Activated effector memory CD4-positive, alpha-beta T cell treated with anti-CD3 and anti-CD28 coated beads, Interleukin-2, amount 50 U/mL, for 16 hours (primary cell): ENCODE measurements at regions not wholly inside any gene's neighbourhood (a gene's known extent, or its start where the extent isn't known, plus 50 kb on each side); places are given as distances from the start of the nearest gene placed in this dataset.
"Not testable (repeated sequence)": the region's sequence is repeated elsewhere in the genome, so short reads cannot be mapped to it uniquely, and the experiment has no call there.

Source experiments
- DNase-seq: peaks from one replicate; pipeline ENCODE4 v3.0.0-alpha.2; 2020

DNA sequence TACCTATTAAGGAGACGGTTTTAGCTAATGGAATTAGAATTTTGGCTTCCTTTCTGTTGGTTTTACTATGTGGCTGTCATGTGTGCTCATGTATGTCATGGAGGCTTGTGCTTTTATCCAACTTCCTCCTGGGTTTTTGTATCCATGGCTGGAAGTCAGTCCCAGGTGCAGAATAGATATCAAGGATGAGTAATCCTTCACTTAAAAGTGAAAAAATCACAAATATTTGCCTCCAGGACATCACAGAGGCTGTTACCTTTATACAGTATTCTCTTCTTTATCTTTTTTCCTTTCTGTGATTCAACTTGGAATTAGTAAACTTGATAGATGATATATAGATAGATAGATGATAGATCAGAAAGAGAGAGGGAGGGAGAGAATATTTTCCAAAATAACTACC is 706.8 kb downstream of the GALC start:
- no peak for DNase-seq

DNA sequence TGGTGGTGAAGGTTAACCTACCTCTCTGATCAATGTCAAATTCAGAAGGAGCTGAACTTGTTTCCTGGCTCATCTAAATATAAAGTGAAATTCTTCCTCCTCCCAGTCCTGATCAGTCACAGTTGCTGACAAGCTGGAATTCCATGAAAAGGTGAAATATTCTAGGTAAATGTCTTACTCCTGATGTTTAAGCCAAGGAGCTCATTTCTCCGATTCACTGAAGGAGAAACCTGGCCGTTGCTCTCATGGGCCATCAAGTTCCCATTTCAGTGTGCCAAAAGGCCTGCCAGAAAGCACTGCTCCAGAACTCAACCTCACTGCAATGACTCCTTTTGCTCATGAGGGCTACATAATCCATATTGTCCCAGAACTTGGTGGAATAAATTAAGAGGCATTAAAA is 707.5 kb downstream of the GALC start:
- DNase-seq = no peak

GRCh38 chr14:87283547-87283946 is 709.4 kb downstream of the GALC start:
- no peak for DNase-seq

DNA sequence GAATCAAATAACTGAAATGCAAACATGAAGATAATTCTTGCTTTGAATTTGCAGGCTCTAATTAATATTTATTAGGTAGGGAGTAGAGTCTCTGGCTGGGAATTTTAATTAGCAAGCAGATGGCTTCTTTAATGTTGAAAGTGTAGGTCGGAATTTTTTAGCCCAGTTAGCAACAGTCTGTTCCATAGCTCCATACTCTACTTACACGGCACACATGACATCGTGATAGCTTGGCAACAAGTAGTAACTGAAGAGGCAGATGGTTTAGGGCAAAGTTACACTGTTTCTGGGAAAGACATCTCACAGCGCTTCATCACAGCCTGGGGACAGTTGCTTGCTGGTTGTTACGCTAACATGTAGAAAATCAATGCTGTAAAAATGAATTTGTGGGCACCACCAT is 710.7 kb downstream of the GALC start:
- no peak for DNase-seq

- DNase-seq = no peak
These were observed 714.6 kb downstream of the GALC start for GRCh38 chr14:87278415-87278814.

- DNase-seq = no peak
These were observed 721.7 kb downstream of the GALC start for GRCh38 chr14:87271331-87271730.

DNA sequence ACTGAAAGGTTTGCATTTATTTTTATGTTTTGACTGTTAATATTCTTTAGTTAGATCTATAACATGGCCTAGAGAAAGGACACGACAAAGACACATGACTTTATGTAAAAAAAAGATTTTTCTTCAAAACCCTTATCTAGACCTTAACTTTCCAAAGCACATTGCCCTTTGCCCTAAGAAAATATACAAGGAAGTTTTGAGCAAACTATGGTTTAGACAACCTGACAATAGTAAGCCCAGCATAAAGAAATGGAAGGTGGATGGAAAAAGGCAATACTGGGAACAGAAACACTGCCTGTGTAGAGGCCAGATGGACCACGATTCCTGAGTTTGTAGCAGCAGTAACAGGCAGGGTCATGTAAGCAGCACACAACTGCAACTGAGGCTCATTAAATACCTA is 724.0 kb downstream of the GALC start:
- DNase-seq = no peak

GRCh38 chr14:87264796-87265195 is 728.2 kb downstream of the GALC start:
- DNase-seq = no peak

DNA sequence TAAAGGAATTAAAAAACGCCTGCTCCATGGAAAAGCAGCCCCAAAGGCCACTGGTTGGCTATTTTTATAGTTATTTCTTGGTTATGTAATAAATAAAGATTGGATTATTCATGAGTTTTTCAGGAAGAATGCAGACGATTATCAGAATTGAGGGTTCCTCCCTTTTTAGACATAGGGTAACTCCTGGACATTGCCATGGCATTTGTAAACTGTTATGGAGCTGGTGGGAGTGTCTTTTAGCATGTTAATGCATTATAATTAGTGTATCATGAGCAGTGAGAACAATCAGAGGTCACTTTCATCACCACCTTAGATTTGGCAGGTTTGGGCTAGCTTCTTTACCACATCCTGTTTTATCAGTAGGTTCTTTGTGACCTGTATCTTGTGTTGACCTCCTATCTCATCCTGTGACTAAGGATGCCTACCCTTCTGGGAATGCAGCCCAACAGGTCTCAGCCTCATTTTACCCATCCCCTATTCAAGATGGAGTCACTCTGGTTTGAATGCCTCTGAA is 728.7 kb downstream of the GALC start:
- DNase-seq = no peak

DNA sequence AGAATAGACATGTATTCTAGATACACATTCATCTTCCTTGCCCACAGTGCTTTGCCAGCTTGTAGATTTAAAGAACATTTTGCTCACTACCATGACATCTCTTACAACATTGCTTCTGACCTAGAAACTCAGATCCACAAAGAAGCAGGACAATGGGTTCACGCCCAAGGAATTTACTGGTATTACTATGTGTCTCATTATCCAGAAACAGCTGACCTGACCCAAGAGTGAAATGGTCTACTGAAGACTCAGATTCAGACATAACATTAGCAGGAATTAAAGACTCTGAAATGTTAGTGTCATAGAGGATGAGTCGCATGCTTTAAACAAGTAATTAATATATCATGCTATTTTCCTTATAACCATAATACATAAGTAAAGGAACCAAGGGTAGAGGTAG is 731.4 kb downstream of the GALC start:
- DNase-seq = no peak

GRCh38 chr14:87260460-87260859 is 732.5 kb downstream of the GALC start:
- DNase-seq = no peak

- no peak for DNase-seq
These were observed 735.6 kb downstream of the GALC start for GRCh38 chr14:87257421-87257820.

GRCh38 chr14:87255058-87255457 is 737.9 kb downstream of the GALC start:
- no peak for DNase-seq

- no peak for DNase-seq
These were observed 738.6 kb downstream of the GALC start for GRCh38 chr14:87254331-87254874.

GRCh38 chr14:87253791-87254190 is 739.2 kb downstream of the GALC start:
- not testable (repeated sequence) for DNase-seq

DNA sequence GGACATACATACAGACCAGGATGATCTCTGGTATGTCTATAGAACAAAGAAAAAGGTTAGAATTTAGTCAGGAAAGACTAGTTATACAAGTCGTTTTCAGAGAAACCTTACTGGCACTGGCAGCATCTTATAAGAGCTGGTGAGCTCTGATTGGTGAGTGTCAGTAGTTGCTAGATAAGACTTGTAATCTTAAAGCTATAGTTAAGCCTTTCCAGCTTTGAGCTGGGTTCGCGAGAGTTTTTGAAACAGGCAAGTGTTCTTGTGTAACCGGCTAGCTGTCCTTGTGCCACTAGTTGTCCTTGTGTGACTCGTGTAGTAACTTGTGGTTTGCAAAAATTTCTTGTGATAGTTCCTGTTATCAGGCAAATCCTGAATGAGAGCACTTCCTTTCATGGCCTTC is 740.9 kb downstream of the GALC start:
- no peak for DNase-seq

GRCh38 chr14:87251011-87251410 is 742.0 kb downstream of the GALC start:
- no peak for DNase-seq

- no peak for DNase-seq
These were observed 751.8 kb downstream of the GALC start for GRCh38 chr14:87241018-87241768.

DNA sequence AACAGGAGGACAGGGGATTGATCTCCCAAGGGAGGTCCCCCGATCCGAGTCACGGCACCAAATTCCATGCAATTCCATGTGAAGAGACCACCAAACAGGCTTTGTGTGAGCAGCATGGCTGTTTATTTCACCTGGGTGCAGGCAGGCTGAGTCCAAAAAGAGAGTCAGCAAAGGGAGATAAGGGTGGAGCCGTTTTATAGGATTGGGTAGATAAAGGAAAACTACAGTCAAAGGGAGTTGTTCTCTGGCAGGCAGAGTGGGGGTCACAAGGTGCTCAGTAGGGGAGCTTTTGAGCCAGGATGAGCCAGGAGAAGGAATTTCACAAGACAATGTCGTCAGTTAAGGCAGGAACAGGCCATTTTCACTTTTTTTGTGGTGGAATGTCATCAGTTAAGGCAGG is 752.7 kb downstream of the GALC start:
- not testable (repeated sequence) for DNase-seq

- no peak for DNase-seq
These were observed 759.1 kb downstream of the GALC start for GRCh38 chr14:87233806-87234384.

GRCh38 chr14:87233266-87233665 is 759.7 kb downstream of the GALC start:
- no peak for DNase-seq

DNA sequence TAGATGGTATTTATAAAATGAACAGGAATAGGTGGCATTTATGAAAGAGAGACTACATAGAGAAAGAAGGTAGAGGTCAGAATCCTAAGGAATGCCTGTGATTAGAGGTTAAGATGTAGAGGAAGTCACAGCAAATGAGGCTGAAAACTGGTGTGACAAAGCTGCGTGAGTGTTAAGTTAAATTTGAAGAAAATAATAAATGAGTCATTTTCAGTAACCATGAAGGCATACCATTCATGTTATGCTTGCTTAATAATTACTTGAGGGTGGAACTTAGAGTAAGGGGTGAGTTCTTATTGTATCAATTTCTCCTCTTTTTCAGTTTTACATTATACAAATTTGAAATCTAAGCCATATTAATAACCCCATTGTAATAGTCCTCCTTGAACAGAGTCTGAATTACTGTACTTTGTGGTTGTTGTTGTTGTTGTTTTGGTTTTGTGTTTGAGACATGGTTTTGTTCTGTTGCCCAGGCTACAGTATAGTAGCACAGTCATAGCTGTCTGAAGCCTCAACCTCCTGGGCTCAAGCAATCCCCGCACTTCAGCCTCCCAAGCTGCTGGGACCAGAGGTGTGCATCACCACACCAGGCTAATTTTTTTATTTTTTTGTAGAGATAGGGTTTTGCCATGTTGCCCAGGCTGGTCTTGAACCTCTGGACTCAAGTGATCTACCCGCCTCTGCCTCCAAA is 761.5 kb downstream of the GALC start:
- no peak for DNase-seq

GRCh38 chr14:87230726-87231125 is 762.3 kb downstream of the GALC start:
- DNase-seq = no peak

DNA sequence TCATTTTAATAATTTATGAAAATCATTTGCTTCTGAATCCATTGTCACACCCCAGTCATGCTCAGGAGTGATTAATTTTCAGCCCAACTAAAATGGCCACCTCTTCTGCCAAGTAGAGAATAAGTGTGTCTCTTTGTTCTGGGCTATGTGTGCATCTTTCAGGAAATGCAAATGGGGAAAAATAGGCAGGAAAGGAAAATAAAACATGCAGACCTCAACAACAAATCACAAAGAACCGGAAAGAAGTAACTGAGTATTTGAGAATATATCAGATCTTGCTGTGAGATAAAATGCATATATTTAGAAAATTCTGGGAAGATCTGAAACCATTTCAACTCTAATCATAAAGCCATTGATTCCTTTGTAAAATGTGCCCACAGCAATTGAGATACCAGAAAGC is 763.9 kb downstream of the GALC start:
- no peak for DNase-seq
